ENCODE measurements at regions not wholly inside any gene's neighbourhood (a gene's known extent, or its start where the extent isn't known, plus 50 kb on each side); places are given as distances from the start of the nearest gene placed in this dataset.

DNA sequence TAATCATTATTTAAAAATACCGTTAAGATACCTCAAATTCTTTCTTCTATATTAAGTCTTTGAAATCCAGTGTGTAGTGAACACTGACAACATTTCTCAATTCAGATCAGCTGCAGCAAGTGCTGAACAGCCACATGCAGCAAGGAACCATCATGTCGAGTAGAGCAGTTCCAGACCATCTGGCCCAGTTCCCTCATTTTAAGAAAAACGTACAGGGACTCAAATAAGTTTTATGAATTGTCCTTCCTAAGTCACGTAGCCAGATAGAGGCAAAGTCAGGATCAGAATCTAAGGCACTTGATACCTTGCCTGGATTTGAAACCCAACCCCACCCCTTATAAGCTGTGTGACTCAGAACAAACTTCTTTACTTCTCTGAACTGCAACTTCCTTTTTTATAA, 132.4 kb downstream of the PROX1 start:
- Histone ChIP-seq H3K9me3 (peaks cover 13% of the 10 kb centered on the region), H3K4me1 (ENCODE audit: low read depth) (no peaks in the 10 kb centered on the region), H3K36me3 (ENCODE audit: low read depth) (no peaks in the 10 kb centered on the region), H3K4me3 (no peak overlapping the region)
- no peak for DNase-seq
- no peak for TF ChIP-seq CTCF (IDR thresholded peaks at IDR 0.05)
- intact Hi-C loops (cut with DNase I, micrococcal nuclease) = loop anchor here (5.0 to 10.0 kb wide), 3 partner anchors 558 to 745 kb away; no protein-coding TSS in a partner anchor
- no peak for ATAC-seq

DNA sequence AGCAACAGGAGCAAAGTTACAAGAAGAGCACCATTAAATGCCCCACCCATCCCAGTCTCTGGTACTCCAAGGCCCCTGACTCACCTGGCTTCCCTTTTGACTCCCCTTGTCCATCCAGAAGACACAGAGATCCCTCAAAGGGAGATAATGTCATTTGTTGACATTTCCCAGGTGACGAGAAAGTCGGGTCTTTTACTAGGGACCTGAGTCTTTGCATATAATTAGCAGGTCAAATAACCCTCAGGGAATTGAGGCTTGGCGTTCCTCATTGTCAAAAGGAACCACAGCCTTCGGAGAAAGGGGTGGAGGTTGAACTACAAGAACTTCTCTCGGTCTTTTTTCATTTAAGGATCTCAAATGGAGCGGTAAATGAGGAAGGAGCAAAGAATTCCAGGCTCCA, 133.2 kb downstream of the PROX1 start:
- no peak for TF ChIP-seq CTCF (IDR thresholded peaks at IDR 0.05)
- intact Hi-C loops (cut with DNase I, micrococcal nuclease) = loop anchor here (5.0 to 10.0 kb wide), 3 partner anchors 559 to 746 kb away; no protein-coding TSS in a partner anchor

DNA sequence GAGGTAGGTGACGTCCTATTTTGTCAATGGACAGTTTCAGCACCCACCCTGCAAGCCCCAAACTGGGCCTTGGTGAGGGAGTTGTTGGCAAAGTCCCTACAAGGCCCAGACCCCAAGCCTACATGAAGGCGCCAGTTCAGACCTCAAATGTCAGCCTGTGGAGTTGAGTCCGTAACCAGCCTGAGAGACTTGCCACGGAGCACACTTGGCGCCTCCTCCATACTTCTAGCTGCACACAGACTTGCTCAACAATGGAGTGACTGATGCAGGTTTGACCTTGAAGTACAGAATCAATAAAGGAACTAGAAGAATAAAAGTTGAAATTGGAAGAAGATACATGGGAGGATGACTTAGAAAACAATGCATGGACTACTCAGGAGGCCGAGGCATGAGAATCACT, 134.3 kb downstream of the PROX1 start:
- intact Hi-C loops (cut with DNase I, micrococcal nuclease) = loop anchor here (5.0 to 10.0 kb wide), 3 partner anchors 560 to 747 kb away; no protein-coding TSS in a partner anchor
- no peak for TF ChIP-seq CTCF (IDR thresholded peaks at IDR 0.05)
- DNase-seq (no peak), ATAC-seq (no peak)
- Histone ChIP-seq H3K4me3 (no peak overlapping the region), H3K36me3 (ENCODE audit: low read depth) (no peaks in the 10 kb centered on the region), H3K9me3 (peaks cover 12% of the 10 kb centered on the region), H3K4me1 (ENCODE audit: low read depth) (no peaks in the 10 kb centered on the region)

More for the DNA sequence above, 133.2 kb downstream of the PROX1 start:
- Histone ChIP-seq H3K4me1 (ENCODE audit: low read depth) (no peaks in the 10 kb centered on the region), H3K9me3 (peaks cover 13% of the 10 kb centered on the region), H3K36me3 (ENCODE audit: low read depth) (no peaks in the 10 kb centered on the region), H3K4me3 (no peak overlapping the region)
- no peak for DNase-seq
- no peak for ATAC-seq

- peak in 2 of 3 donors; percentile 57 to 68 for DNase-seq
- no peaks in the 10 kb centered on the region for H3K36me3 ChIP-seq (ENCODE audit: low read depth)
- intact Hi-C loops (cut with DNase I, micrococcal nuclease) = loop anchor here (5.0 to 10.0 kb wide), 3 partner anchors 561 to 748 kb away; no protein-coding TSS in a partner anchor
- peak; percentile 95 for ATAC-seq
- no peak overlapping the region for H3K4me3 ChIP-seq
- peaks cover 1% of the 10 kb centered on the region for H3K9me3 ChIP-seq
- no peaks in the 10 kb centered on the region for H3K4me1 ChIP-seq (ENCODE audit: low read depth)
- no peak for TF ChIP-seq CTCF (IDR thresholded peaks at IDR 0.05)
Observed at GRCh38 chr1:214123061-214123784, 135.4 kb downstream of the PROX1 start.

GRCh38 chr1:214124281-214124805, 136.6 kb downstream of the PROX1 start:
- no peaks in the 10 kb centered on the region for H3K4me1 ChIP-seq (ENCODE audit: low read depth)
- H3K9me3 ChIP-seq = no peaks in the 10 kb centered on the region
- DNase-seq = no peak
- H3K4me3 ChIP-seq = no peak overlapping the region
- ATAC-seq = no peak
- no peaks in the 10 kb centered on the region for H3K36me3 ChIP-seq (ENCODE audit: low read depth)
- no peak for TF ChIP-seq CTCF (IDR thresholded peaks at IDR 0.05)
- intact Hi-C loops (cut with DNase I, micrococcal nuclease) = loop anchor here (5.0 to 10.0 kb wide), 3 partner anchors 562 to 750 kb away; no protein-coding TSS in a partner anchor
